ENCODE measurements at regions not wholly inside any gene's neighbourhood (a gene's known extent, or its start where the extent isn't known, plus 50 kb on each side); places are given as distances from the start of the nearest gene placed in this dataset.

DNA sequence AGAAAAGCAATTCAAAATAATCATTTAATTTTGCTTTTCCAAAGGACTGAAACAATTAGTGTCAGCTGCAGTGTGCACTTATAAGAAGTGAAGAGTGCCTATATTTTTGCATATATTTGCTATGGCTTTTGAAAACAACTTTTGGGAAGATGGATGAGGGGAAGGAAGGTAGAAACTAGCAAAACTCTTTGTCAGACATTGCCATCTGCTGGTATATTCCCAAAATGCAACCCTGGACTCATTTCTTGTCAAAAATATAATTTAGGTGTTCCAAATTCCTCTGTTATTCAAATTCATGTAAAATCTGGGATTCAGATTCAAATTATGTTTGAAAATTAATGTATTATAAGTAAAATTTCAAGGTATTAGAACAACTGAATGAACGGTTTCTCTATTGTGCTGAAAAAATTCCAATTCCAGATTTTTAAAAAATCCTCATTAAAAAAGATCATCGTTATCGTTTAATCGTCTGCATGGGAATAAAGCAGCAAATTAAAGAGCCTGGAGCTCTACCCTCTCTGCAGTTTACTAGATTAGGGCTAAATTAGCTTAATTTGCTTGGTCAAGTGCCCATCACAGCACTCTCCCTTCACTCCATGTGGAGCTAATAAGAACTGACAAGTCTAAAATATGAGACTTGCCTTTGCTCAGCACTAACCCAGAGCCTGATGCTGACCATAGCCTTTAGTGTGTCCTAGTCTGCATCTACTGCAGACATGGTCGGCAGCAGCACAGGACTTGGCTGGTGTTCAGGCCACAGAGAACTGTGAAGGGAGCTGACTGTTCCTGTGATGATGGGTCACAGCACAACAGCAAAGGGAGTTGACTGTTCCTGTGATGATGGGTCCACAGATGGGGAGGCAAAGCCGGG is 67.9 kb upstream of the MITF start:
- Histone ChIP-seq H2AFZ (ENCODE audit: insufficient read depth, low read depth, low read length, poor library complexity, severe bottlenecking) (no peak overlapping the region), H3K79me2 (ENCODE audit: insufficient read depth, low read length) (no peaks in the 10 kb centered on the region), H3K4me2 (replicated peaks; ENCODE audit: extremely low read depth, low read length, poor library complexity, severe bottlenecking) (no peak overlapping the region), H3K4me3 (replicated peaks in 1 of 3; ENCODE audit: low read depth in 2 of 3, low read length in 3 of 3) (no peak overlapping the region), H3K27me3 (ENCODE audit: control insufficient read depth in 2 of 2, insufficient read depth in 2 of 2, low read length in 2 of 2) (no peaks in the 10 kb centered on the region), H3K36me3 (replicated peaks in 1 of 2; ENCODE audit: control insufficient read depth in 1 of 2, insufficient read depth in 2 of 2, low read length in 2 of 2) (no peaks in the 10 kb centered on the region), H3K4me1 (ENCODE audit: control insufficient read depth in 1 of 2, insufficient read depth in 2 of 2, low read length in 2 of 2) (no peaks in the 10 kb centered on the region), H3K9me3 (replicated peaks in 1 of 2; ENCODE audit: control insufficient read depth in 1 of 2, insufficient read depth in 1 of 2, low read length in 2 of 2) (no peaks in the 10 kb centered on the region), H4K20me1 (ENCODE audit: insufficient read depth, low read length) (no peaks in the 10 kb centered on the region), H3K27ac (ENCODE audit: low read depth in 1 of 2, low read length in 2 of 2) (no peak overlapping the region), H3K9ac (ENCODE audit: insufficient read depth, low read length, poor library complexity, severe bottlenecking) (no peak overlapping the region)
- Mint-ChIP-seq H3K27ac (peak overlapping the region in 1 of 7 donors; percentile 6), H3K4me1 (no peaks in the 10 kb centered on the region), H3K9me3 (peaks cover 0 to 7% (median 3%) of the 10 kb centered on the region in 7 donors), H3K4me3 (no peak overlapping the region), H3K27me3 (ENCODE audit: low read depth in 3 of 3) (no peaks in the 10 kb centered on the region), H3K36me3 (no peaks in the 10 kb centered on the region)
- DNase-seq, result peak; percentile 22 to 47 (median 39)
- intact Hi-C loops (cut with micrococcal nuclease), result loop anchor here in 1 of 2 donors (5.0 kb wide), 1 partner anchor 509 kb away; no protein-coding TSS in a partner anchor
- 82% methylated on average over 5 of the region's 6 CpGs for WGBS (ENCODE audit: insufficient coverage)
- TF ChIP-seq, protein P1, sequence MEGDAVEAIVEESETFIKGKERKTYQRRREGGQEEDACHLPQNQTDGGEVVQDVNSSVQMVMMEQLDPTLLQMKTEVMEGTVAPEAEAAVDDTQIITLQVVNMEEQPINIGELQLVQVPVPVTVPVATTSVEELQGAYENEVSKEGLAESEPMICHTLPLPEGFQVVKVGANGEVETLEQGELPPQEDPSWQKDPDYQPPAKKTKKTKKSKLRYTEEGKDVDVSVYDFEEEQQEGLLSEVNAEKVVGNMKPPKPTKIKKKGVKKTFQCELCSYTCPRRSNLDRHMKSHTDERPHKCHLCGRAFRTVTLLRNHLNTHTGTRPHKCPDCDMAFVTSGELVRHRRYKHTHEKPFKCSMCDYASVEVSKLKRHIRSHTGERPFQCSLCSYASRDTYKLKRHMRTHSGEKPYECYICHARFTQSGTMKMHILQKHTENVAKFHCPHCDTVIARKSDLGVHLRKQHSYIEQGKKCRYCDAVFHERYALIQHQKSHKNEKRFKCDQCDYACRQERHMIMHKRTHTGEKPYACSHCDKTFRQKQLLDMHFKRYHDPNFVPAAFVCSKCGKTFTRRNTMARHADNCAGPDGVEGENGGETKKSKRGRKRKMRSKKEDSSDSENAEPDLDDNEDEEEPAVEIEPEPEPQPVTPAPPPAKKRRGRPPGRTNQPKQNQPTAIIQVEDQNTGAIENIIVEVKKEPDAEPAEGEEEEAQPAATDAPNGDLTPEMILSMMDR (IDR thresholded peaks at IDR 0.05), result peak; percentile 86

DNA sequence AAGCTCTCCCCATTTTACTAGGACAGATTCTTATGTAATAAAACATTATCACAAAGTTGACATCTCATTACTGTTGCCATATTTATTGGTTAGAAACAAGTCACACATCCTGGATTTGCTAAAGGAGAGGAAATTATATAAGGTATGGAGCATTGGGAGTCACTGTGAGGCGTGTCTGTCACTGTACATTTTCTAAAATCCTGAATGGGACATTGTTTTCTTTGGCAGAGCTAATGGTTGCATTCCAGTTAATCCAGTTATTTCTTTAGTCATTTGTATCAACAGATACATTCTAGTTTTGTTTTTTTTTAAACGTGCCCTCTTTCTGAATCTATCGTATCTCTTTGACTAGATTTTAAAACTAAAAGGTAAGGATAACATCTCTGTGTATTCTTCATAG is 70.2 kb upstream of the MITF start:
- Mint-ChIP-seq H3K9me3 (peaks cover 0 to 7% (median 0%) of the 10 kb centered on the region in 7 donors), H3K36me3 (no peaks in the 10 kb centered on the region), H3K27ac (no peak overlapping the region), H3K27me3 (ENCODE audit: low read depth in 3 of 3) (peaks cover 0 to 1% (median 1%) of the 10 kb centered on the region in 3 donors), H3K4me3 (no peak overlapping the region), H3K4me1 (peaks cover 2% of the 10 kb centered on the region)
- Histone ChIP-seq H3K4me1 (ENCODE audit: control insufficient read depth in 1 of 2, insufficient read depth in 2 of 2, low read length in 2 of 2) (no peaks in the 10 kb centered on the region), H3K79me2 (ENCODE audit: insufficient read depth, low read length) (no peaks in the 10 kb centered on the region), H2AFZ (ENCODE audit: insufficient read depth, low read depth, low read length, poor library complexity, severe bottlenecking) (no peak overlapping the region), H4K20me1 (ENCODE audit: insufficient read depth, low read length) (no peaks in the 10 kb centered on the region), H3K36me3 (replicated peaks in 1 of 2; ENCODE audit: control insufficient read depth in 1 of 2, insufficient read depth in 2 of 2, low read length in 2 of 2) (no peaks in the 10 kb centered on the region), H3K27me3 (ENCODE audit: control insufficient read depth in 2 of 2, insufficient read depth in 2 of 2, low read length in 2 of 2) (no peaks in the 10 kb centered on the region), H3K9me3 (replicated peaks in 1 of 2; ENCODE audit: control insufficient read depth in 1 of 2, insufficient read depth in 1 of 2, low read length in 2 of 2) (no peaks in the 10 kb centered on the region), H3K9ac (ENCODE audit: insufficient read depth, low read length, poor library complexity, severe bottlenecking) (no peak overlapping the region), H3K27ac (ENCODE audit: low read depth in 1 of 2, low read length in 2 of 2) (no peak overlapping the region), H3K4me2 (replicated peaks; ENCODE audit: extremely low read depth, low read length, poor library complexity, severe bottlenecking) (no peak overlapping the region), H3K4me3 (replicated peaks in 1 of 3; ENCODE audit: low read depth in 2 of 3, low read length in 3 of 3) (no peak overlapping the region)
- DNase-seq, result no peak
- intact Hi-C loops (cut with micrococcal nuclease), result no loop called here
- TF ChIP-seq, protein P1 (IDR thresholded peaks at IDR 0.05), result no peak
- 100% methylated on average over 1 of the region's 3 CpGs for WGBS (ENCODE audit: insufficient coverage)

Data from CD14-positive monocyte (primary cell).